ENCODE measurements at regions not wholly inside any gene's neighbourhood (a gene's known extent, or its start where the extent isn't known, plus 50 kb on each side); places are given as distances from the start of the nearest gene placed in this dataset.

DNA sequence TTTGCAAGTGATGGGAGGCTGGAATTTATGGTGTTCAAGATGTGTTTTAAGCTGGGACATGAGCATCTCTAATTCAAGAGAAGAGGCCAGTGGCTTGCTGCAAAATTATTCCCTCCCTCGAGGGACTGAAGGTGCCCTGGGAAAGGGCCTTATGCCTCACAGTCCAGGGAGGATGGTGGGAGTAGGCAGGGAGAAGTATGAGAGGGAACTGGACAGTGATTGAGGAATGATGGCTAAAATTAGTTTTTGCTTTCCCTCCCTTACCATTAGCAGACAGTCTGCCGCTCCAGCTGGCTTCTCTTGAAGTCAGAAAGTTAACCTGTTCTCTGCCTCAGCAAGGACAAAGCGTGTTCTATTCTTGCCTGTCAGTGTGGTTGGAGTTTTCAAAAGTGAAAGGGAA is 139.8 kb upstream of the SEMA6D start:
- peaks cover 0 to 8% (median 0%) of the 10 kb centered on the region in 9 donors for H3K4me1 ChIP-seq
- no peaks in the 10 kb centered on the region for H3K27me3 ChIP-seq
- ATAC-seq: peak in 2 of 8 donors; percentile 33 to 53
- H3K9me3 ChIP-seq: no peaks in the 10 kb centered on the region
- no peak overlapping the region for H3K27ac ChIP-seq
- intact Hi-C loops (cut with DNase I): no loop called here
- TF ChIP-seq, protein P1, sequence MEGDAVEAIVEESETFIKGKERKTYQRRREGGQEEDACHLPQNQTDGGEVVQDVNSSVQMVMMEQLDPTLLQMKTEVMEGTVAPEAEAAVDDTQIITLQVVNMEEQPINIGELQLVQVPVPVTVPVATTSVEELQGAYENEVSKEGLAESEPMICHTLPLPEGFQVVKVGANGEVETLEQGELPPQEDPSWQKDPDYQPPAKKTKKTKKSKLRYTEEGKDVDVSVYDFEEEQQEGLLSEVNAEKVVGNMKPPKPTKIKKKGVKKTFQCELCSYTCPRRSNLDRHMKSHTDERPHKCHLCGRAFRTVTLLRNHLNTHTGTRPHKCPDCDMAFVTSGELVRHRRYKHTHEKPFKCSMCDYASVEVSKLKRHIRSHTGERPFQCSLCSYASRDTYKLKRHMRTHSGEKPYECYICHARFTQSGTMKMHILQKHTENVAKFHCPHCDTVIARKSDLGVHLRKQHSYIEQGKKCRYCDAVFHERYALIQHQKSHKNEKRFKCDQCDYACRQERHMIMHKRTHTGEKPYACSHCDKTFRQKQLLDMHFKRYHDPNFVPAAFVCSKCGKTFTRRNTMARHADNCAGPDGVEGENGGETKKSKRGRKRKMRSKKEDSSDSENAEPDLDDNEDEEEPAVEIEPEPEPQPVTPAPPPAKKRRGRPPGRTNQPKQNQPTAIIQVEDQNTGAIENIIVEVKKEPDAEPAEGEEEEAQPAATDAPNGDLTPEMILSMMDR (IDR thresholded peaks at IDR 0.05): no peak
- no peak overlapping the region for H3K4me3 ChIP-seq
- H3K36me3 ChIP-seq: no peaks in the 10 kb centered on the region
- 31 to 36% methylated on average over 3 of the region's 3 CpGs for WGBS, 2 donors
- DNase-seq: no peak

DNA sequence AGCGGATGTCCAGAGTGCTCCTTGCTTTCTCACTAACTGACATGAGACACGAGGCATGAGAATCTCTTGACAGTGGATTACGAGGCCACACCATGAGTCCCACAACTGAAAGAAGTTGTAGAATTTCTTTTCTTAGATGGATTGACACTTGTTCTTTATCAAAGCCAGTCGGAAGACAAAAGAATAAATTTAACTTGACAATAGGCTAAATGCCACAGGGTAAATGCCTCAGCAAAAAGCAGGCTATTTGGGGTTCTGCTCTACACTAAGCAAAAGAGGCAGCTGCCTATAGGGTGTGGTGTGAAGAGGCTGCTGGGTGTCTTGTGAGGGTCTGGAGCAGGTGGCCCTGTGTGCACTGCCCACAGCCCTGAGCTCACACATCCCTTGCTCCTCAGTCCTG is 135.1 kb upstream of the SEMA6D start:
- H3K27me3 ChIP-seq: peaks cover 0 to 3% (median 0%) of the 10 kb centered on the region in 7 donors
- H3K36me3 ChIP-seq: no peaks in the 10 kb centered on the region
- 94 to 95% methylated on average over 4 of the region's 4 CpGs for WGBS, 2 donors
- H3K27ac ChIP-seq: no peak overlapping the region
- no peak overlapping the region for H3K4me3 ChIP-seq
- H3K9me3 ChIP-seq: no peaks in the 10 kb centered on the region
- TF ChIP-seq, protein P1 (IDR thresholded peaks at IDR 0.05): no peak
- DNase-seq (no peak), ATAC-seq (peak in 1 of 8 donors; percentile 35)
- intact Hi-C loops (cut with DNase I): loop anchor here in 2 of 10 donors (10.0 kb wide), 2 partner anchors 73 to 77 kb away; no protein-coding TSS in a partner anchor
- peaks cover 0 to 11% (median 0%) of the 10 kb centered on the region in 9 donors for H3K4me1 ChIP-seq

GRCh38 chr15:47584316-47584715 is 133.0 kb upstream of the SEMA6D start:
- peaks cover 0 to 4% (median 0%) of the 10 kb centered on the region in 7 donors for H3K27me3 ChIP-seq
- 96 to 98% methylated on average over 3 of the region's 3 CpGs for WGBS, 2 donors
- ATAC-seq (no peak), DNase-seq (no peak)
- H3K4me3 ChIP-seq: no peak overlapping the region
- no peaks in the 10 kb centered on the region for H3K36me3 ChIP-seq
- TF ChIP-seq, protein P1 (IDR thresholded peaks at IDR 0.05): no peak
- H3K4me1 ChIP-seq: peaks cover 0 to 31% (median 4%) of the 10 kb centered on the region in 9 donors
- intact Hi-C loops (cut with DNase I): loop anchor here in 2 of 10 donors (10.0 kb wide), 2 partner anchors 70 to 80 kb away; no protein-coding TSS in a partner anchor
- H3K9me3 ChIP-seq: no peaks in the 10 kb centered on the region
- no peak overlapping the region for H3K27ac ChIP-seq

DNA sequence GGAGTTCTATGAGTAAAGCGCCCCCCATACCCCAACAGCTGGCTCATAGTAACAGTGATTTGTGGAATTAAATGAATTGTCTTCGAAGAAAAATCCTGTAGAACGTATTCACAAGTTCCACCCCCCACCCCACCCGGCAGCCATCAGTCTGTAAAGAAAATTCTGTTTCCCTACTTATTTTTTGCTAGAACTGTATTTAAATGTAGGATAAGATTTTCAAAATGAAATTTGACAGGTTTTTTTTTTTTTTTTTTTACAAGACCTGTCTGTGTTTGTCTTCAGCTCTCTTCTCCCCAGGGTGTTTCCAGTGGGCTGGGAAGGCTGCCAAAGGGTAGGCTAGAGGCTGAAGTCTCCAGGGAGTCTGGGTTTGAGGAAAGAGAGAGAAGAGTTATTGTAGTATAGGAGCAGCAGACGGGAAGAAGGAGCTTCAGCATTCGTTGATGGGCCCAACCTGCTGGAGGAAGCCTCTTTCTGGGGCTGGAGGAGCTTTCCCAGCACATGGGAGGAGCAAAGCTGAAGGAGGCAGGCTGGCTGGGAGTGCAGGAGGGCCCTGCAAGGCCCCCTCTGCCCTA is 130.6 kb upstream of the SEMA6D start:
- peak; percentile 59 to 78 for DNase-seq
- 56 to 66% methylated on average over 6 of the region's 6 CpGs for WGBS, 2 donors

More for the DNA sequence above, 130.6 kb upstream of the SEMA6D start:
- Histone ChIP-seq H3K9me3 (no peaks in the 10 kb centered on the region), H3K36me3 (no peaks in the 10 kb centered on the region), H3K4me3 (no peak overlapping the region), H3K27ac (peak overlapping the region in 3 of 10 donors; percentile 12 to 63 (median 41)), H3K4me1 (peaks cover 0 to 32% (median 4%) of the 10 kb centered on the region in 9 donors), H3K27me3 (peaks cover 0 to 5% (median 0%) of the 10 kb centered on the region in 7 donors)
- TF ChIP-seq, protein P1 (IDR thresholded peaks at IDR 0.05): no peak
- intact Hi-C loops (cut with DNase I): loop anchor here in 2 of 10 donors (10.0 kb wide), 2 partner anchors 68 to 82 kb away; no protein-coding TSS in a partner anchor
- peak; percentile 27 to 70 (median 49) for ATAC-seq

All from heart right ventricle (tissue), 16 donors.